NCI-H2196 treated with DMSO at 0.1 percent for 48 hours (cell line): ENCODE measurements at regions not wholly inside any gene's neighbourhood (a gene's known extent, or its start where the extent isn't known, plus 50 kb on each side); places are given as distances from the start of the nearest gene placed in this dataset.
"Not testable (repeated sequence)": the region's sequence is repeated elsewhere in the genome, so short reads cannot be mapped to it uniquely, and the experiment has no call there.

Experiments
- DNase-seq: peaks from one replicate; lab custom pipeline; 2025; ENCODE audit not compliant: unreplicated experiment; lab: John Stamatoyannopoulos, UW

GRCh38 chr13:37173214-37173613, 67.8 kb upstream of the CSNK1A1L start:
- no peak for DNase-seq

- DNase-seq: not testable (repeated sequence)
Measured at GRCh38 chr13:37172226-37172625, 66.8 kb upstream of the CSNK1A1L start.

- DNase-seq: no peak
Measured at GRCh38 chr13:37168926-37169325, 63.5 kb upstream of the CSNK1A1L start.

- no peak for DNase-seq
Measured at GRCh38 chr13:37168151-37168550, 62.7 kb upstream of the CSNK1A1L start.

- DNase-seq: no peak
Measured at GRCh38 chr13:37164635-37165034, 59.2 kb upstream of the CSNK1A1L start.

- DNase-seq: no peak
Measured at GRCh38 chr13:37163641-37164265, 58.3 kb upstream of the CSNK1A1L start.

- no peak for DNase-seq
Measured at GRCh38 chr13:37158481-37158880, 53.0 kb upstream of the CSNK1A1L start.

- DNase-seq: not testable (repeated sequence)
Measured at GRCh38 chr13:37155613-37156097, 50.2 kb upstream of the CSNK1A1L start.
